Suprapubic skin (tissue), 4 donors: ENCODE measurements at regions not wholly inside any gene's neighbourhood (a gene's known extent, or its start where the extent isn't known, plus 50 kb on each side); places are given as distances from the start of the nearest gene placed in this dataset.
"Not testable (repeated sequence)": the region's sequence is repeated elsewhere in the genome, so short reads cannot be mapped to it uniquely, and the experiment has no call there.

Source experiments
- DNase-seq, 2 donors: peaks; one replicate each; pipeline ENCODE4 v3.0.0-alpha.2; 2019; ENCODE audit warnings: low spot score in 2 of 2
- H3K27ac ChIP-seq: fragments of 200-600 bp; sonication (generic); one replicate; pipeline ENCODE4 v1.5.1; 2019
- H3K27me3 ChIP-seq: fragments of 200-600 bp; sonication (generic); one replicate; pipeline ENCODE4 v1.5.1; 2019
- H3K36me3 ChIP-seq: fragments of 200-600 bp; sonication (generic); one replicate; pipeline ENCODE4 v1.5.1; 2019
- H3K4me1 ChIP-seq: fragments of 200-600 bp; sonication (generic); one replicate; pipeline ENCODE4 v1.5.1; 2019
- H3K4me3 ChIP-seq: fragments of 200-600 bp; sonication (generic); one replicate; pipeline ENCODE4 v1.5.1; 2019; ENCODE audit warnings: mild to moderate bottlenecking
- H3K9me3 ChIP-seq: fragments of 200-600 bp; sonication (generic); one replicate; pipeline ENCODE4 v1.5.1; 2019
- EP300 ChIP-seq: sonication (generic); formaldehyde crosslinking; IDR thresholded peaks from one replicate; pipeline ENCODE4 v1.6.1; 2017; ENCODE audit warnings: antibody characterized with exemption
- POLR2A ChIP-seq, 2 donors: fragments of 450-650 bp; IDR thresholded peaks; one replicate each; pipeline ENCODE4 v1.6.1; 2017; ENCODE audit warnings: antibody characterized with exemption in 2 of 2, mild to moderate bottlenecking in 2 of 2, moderate library complexity in 2 of 2
- POLR2AphosphoS5 ChIP-seq, 3 donors: sonication (generic); formaldehyde crosslinking; IDR thresholded peaks; one replicate each; pipeline ENCODE4 v1.6.1; 2017; ENCODE audit warnings: antibody characterized with exemption in 3 of 3
- WGBS: methylation state at CpG from one replicate; pipeline ENCODE4 v1.1.5; 2018; 5-methylcytosine and 5-hydroxymethylcytosine counted together
- TF ChIP-seq, protein P1 (sequence below), 2 donors: fragments of 200-600 bp in 1 of 2; fragments of 450-650 bp in 1 of 2; sonication (generic) in 1 of 2; IDR thresholded peaks; one replicate each; pipeline ENCODE4 v1.5.1; 2016 to 2019; ENCODE audit warnings: antibody characterized with exemption in 2 of 2, mild to moderate bottlenecking in 1 of 2, moderate library complexity in 1 of 2

GRCh38 chr1:171397851-171398469 is 84.0 kb downstream of the FMO4 start:
- Histone ChIP-seq H3K27ac (no peak overlapping the region), H3K27me3 (no peaks in the 10 kb centered on the region), H3K36me3 (no peaks in the 10 kb centered on the region), H3K9me3 (no peaks in the 10 kb centered on the region), H3K4me1 (no peaks in the 10 kb centered on the region), H3K4me3 (no peak overlapping the region)
- 93% methylated on average over 5 of the region's 5 CpGs for WGBS
- DNase-seq: no peak
- no peak for TF ChIP-seq POLR2AphosphoS5 (IDR thresholded peaks at IDR 0.05)
- TF ChIP-seq POLR2A (IDR thresholded peaks at IDR 0.05): no peak
- TF ChIP-seq, protein P1, sequence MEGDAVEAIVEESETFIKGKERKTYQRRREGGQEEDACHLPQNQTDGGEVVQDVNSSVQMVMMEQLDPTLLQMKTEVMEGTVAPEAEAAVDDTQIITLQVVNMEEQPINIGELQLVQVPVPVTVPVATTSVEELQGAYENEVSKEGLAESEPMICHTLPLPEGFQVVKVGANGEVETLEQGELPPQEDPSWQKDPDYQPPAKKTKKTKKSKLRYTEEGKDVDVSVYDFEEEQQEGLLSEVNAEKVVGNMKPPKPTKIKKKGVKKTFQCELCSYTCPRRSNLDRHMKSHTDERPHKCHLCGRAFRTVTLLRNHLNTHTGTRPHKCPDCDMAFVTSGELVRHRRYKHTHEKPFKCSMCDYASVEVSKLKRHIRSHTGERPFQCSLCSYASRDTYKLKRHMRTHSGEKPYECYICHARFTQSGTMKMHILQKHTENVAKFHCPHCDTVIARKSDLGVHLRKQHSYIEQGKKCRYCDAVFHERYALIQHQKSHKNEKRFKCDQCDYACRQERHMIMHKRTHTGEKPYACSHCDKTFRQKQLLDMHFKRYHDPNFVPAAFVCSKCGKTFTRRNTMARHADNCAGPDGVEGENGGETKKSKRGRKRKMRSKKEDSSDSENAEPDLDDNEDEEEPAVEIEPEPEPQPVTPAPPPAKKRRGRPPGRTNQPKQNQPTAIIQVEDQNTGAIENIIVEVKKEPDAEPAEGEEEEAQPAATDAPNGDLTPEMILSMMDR (IDR thresholded peaks at IDR 0.05): no peak
- TF ChIP-seq EP300: no peak

GRCh38 chr1:171403393-171403792 is 81.9 kb upstream of the PRRC2C start:
- H3K9me3 ChIP-seq: no peaks in the 10 kb centered on the region
- H3K36me3 ChIP-seq: no peaks in the 10 kb centered on the region
- DNase-seq: no peak
- no peak overlapping the region for H3K27ac ChIP-seq
- no peaks in the 10 kb centered on the region for H3K27me3 ChIP-seq
- no peak overlapping the region for H3K4me3 ChIP-seq
- H3K4me1 ChIP-seq: no peaks in the 10 kb centered on the region
- TF ChIP-seq, protein P1 (IDR thresholded peaks at IDR 0.05): no peak
- TF ChIP-seq EP300: no peak
- no peak for TF ChIP-seq POLR2AphosphoS5 (IDR thresholded peaks at IDR 0.05)
- TF ChIP-seq POLR2A (IDR thresholded peaks at IDR 0.05): no peak
- WGBS: 33% methylated on average over 7 of the region's 7 CpGs

- Histone ChIP-seq H3K9me3 (no peaks in the 10 kb centered on the region), H3K27me3 (no peaks in the 10 kb centered on the region), H3K4me3 (no peak overlapping the region), H3K36me3 (no peaks in the 10 kb centered on the region), H3K27ac (no peak overlapping the region), H3K4me1 (no peaks in the 10 kb centered on the region)
- WGBS: 92% methylated on average over 1 of the region's 1 CpG
- DNase-seq: no peak
- TF ChIP-seq EP300: no peak
- TF ChIP-seq POLR2AphosphoS5 (IDR thresholded peaks at IDR 0.05): no peak
- no peak for TF ChIP-seq POLR2A (IDR thresholded peaks at IDR 0.05)
- TF ChIP-seq, protein P1 (IDR thresholded peaks at IDR 0.05): no peak
Observed at GRCh38 chr1:171405391-171405714, 80.0 kb upstream of the PRRC2C start.

- H3K9me3 ChIP-seq, H3K4me3 ChIP-seq, DNase-seq, H3K4me1 ChIP-seq, H3K27ac ChIP-seq, H3K27me3 ChIP-seq, H3K36me3 ChIP-seq: not testable (repeated sequence)
- 92% methylated on average over 6 of the region's 6 CpGs for WGBS
Observed at GRCh38 chr1:171413557-171413956, 71.8 kb upstream of the PRRC2C start.

GRCh38 chr1:171418546-171418945 is 66.8 kb upstream of the PRRC2C start:
- no peak overlapping the region for H3K4me3 ChIP-seq
- H3K4me1 ChIP-seq: peaks cover 10% of the 10 kb centered on the region
- TF ChIP-seq EP300 (no peak), POLR2AphosphoS5 (IDR thresholded peaks at IDR 0.05) (no peak), POLR2A (IDR thresholded peaks at IDR 0.05) (no peak)
- TF ChIP-seq, protein P1 (IDR thresholded peaks at IDR 0.05): no peak
- no peak overlapping the region for H3K27ac ChIP-seq
- no peaks in the 10 kb centered on the region for H3K27me3 ChIP-seq
- H3K36me3 ChIP-seq: no peaks in the 10 kb centered on the region
- no peak for DNase-seq
- H3K9me3 ChIP-seq: no peaks in the 10 kb centered on the region
- WGBS: 55% methylated on average over 3 of the region's 3 CpGs

- peak overlapping the region; percentile 24 for H3K27ac ChIP-seq
- H3K36me3 ChIP-seq: no peaks in the 10 kb centered on the region
- no peaks in the 10 kb centered on the region for H3K9me3 ChIP-seq
- no peak for TF ChIP-seq EP300
- no peak for TF ChIP-seq POLR2AphosphoS5 (IDR thresholded peaks at IDR 0.05)
- TF ChIP-seq, protein P1 (IDR thresholded peaks at IDR 0.05): no peak
- TF ChIP-seq POLR2A (IDR thresholded peaks at IDR 0.05): no peak
- no peak overlapping the region for H3K4me3 ChIP-seq
- DNase-seq: no peak
- H3K27me3 ChIP-seq: no peaks in the 10 kb centered on the region
- peaks cover 10% of the 10 kb centered on the region for H3K4me1 ChIP-seq
Observed at GRCh38 chr1:171420810-171421209, 64.5 kb upstream of the PRRC2C start.
